Endothelial cell of umbilical vein (primary cell): ENCODE measurements at regions not wholly inside any gene's neighbourhood (a gene's known extent, or its start where the extent isn't known, plus 50 kb on each side); places are given as distances from the start of the nearest gene placed in this dataset.

Source experiments
- BruUV-seq: library from RNA; stranded (reverse); fragments of 400-500 nt; replicated peaks from 2 replicates; lab custom pipeline; 2021; lab: Mats Ljungman, UMichigan
- CTCF ChIA-PET: fragments of 300-600, 350-600 bp; sonication (Branson Sonifier 250); formaldehyde crosslinking; loops from one replicate; lab custom pipeline; 2021; ENCODE audit warnings: antibody characterized with exemption, inconsistent platforms; lab: Charles Lee
- POLR2A ChIA-PET: fragments of 300-600, 350-600 bp; sonication (Branson Sonifier 250); formaldehyde crosslinking; loops from one replicate; lab custom pipeline; 2021; ENCODE audit warnings: antibody characterized with exemption, inconsistent platforms; lab: Charles Lee
- DNase-seq: peaks from one replicate; pipeline ENCODE4 v3.0.0-alpha.2; 2011; ENCODE audit warnings: low read depth, low spot score
- FAIRE-seq: peaks from 2 replicates; lab custom pipeline; 2011; peaks lifted over from hg19 to GRCh38; lab: Jason Lieb, UNC
- H2AFZ ChIP-seq: 2 replicates; pipeline ENCODE4 v1.6.0; 2012; ENCODE audit warnings: low read depth, low read length, control low read depth, inconsistent platforms
- H3K27ac ChIP-seq: 2 replicates; pipeline ENCODE4 v1.5.1; 2011; ENCODE audit warnings: low read depth, mild to moderate bottlenecking, control low read depth, low read length, moderate library complexity; ENCODE audit not compliant: insufficient read depth
- H3K27me3 ChIP-seq, 2 experiments: 2 replicates each; pipeline versions ENCODE4 v1.6.0 to v1.6.1; 2011; ENCODE audit warnings: low read length in 2 of 2, mixed read lengths in 1 of 2; ENCODE audit not compliant: control insufficient read depth in 2 of 2, insufficient read depth in 2 of 2
- H3K36me3 ChIP-seq, 2 experiments: 2 replicates in 1 of 2; 3 replicates in 1 of 2; pipeline ENCODE4 v1.5.1; 2011; ENCODE audit warnings: low read length in 2 of 2, mild to moderate bottlenecking in 1 of 2, moderate library complexity in 1 of 2; ENCODE audit not compliant: control insufficient read depth in 2 of 2, insufficient read depth in 2 of 2; ENCODE audit errors: extremely low read depth in 1 of 2
- H3K4me1 ChIP-seq: 3 replicates; pipeline ENCODE4 v1.5.1; 2011; ENCODE audit warnings: mild to moderate bottlenecking, low read length; ENCODE audit not compliant: control insufficient read depth, insufficient read depth; ENCODE audit errors: extremely low read depth
- H3K4me2 ChIP-seq: 2 replicates; pipeline ENCODE4 v1.6.1; 2011; ENCODE audit warnings: low read length, control low read depth, mixed read lengths; ENCODE audit not compliant: insufficient read depth
- H3K4me3 ChIP-seq, 3 experiments: fragments of 200-600 bp in 1 of 3; sonication (generic), shearing (Covaris generic) in 1 of 3; replicated peaks in 1 of 3; 2 replicates each; pipeline ENCODE4 v1.5.1; 2011 to 2016; ENCODE audit warnings: control low read depth in 3 of 3, low read length in 3 of 3, mild to moderate bottlenecking in 2 of 3, inconsistent platforms in 1 of 3, low read depth in 1 of 3, moderate library complexity in 1 of 3; ENCODE audit not compliant: insufficient read depth in 1 of 3
- H3K79me2 ChIP-seq: 2 replicates; pipeline ENCODE4 v1.6.0; 2012; ENCODE audit warnings: low read length, inconsistent platforms; ENCODE audit not compliant: control insufficient read depth, insufficient read depth
- H3K9ac ChIP-seq: replicated peaks from 2 replicates; pipeline ENCODE3; 2011; ENCODE audit warnings: low read length, control low read depth; ENCODE audit not compliant: insufficient read depth; ENCODE audit errors: extremely low read depth
- H3K9me1 ChIP-seq: replicated peaks from 3 replicates; pipeline ENCODE4 v1.6.0; 2011; ENCODE audit warnings: mild to moderate bottlenecking, low read length; ENCODE audit not compliant: control insufficient read depth, insufficient read depth; ENCODE audit errors: extremely low read depth
- H3K9me3 ChIP-seq: replicated peaks from 2 replicates; pipeline ENCODE4 v1.5.1; 2012; ENCODE audit warnings: low read length, inconsistent platforms; ENCODE audit not compliant: control insufficient read depth, insufficient read depth
- H4K20me1 ChIP-seq: replicated peaks from 2 replicates; pipeline ENCODE3; 2011; ENCODE audit warnings: mild to moderate bottlenecking, low read length; ENCODE audit not compliant: control insufficient read depth, insufficient read depth; ENCODE audit errors: extremely low read depth
- CTCF ChIP-seq, 2 donors: IDR thresholded peaks; 1 replicate in 1 of 2; 2 replicates in 1 of 2; pipeline ENCODE4 v1.5.1; 2011; ENCODE audit warnings: low read length in 2 of 2, mild to moderate bottlenecking in 2 of 2, moderate library complexity in 2 of 2, control low read depth in 1 of 2, inconsistent platforms in 1 of 2, low read depth in 1 of 2; ENCODE audit not compliant: insufficient read depth in 1 of 2; ENCODE audit errors: extremely low read depth in 1 of 2
- EZH2 ChIP-seq: IDR thresholded peaks from 2 replicates; pipeline ENCODE4 v1.6.1; 2012; ENCODE audit warnings: borderline replicate concordance, low read depth, mild to moderate bottlenecking, moderate library complexity, low read length, inconsistent platforms; ENCODE audit not compliant: severe bottlenecking
- FOS ChIP-seq: IDR thresholded peaks from 2 replicates; pipeline ENCODE4 v1.6.1; 2011; ENCODE audit warnings: mild to moderate bottlenecking, low read length, moderate library complexity, borderline replicate concordance; ENCODE audit not compliant: insufficient read depth
- GATA2 ChIP-seq: IDR thresholded peaks from 2 replicates; pipeline ENCODE4 v1.7.0; 2011; ENCODE audit warnings: low read depth, mild to moderate bottlenecking, moderate library complexity, mixed read lengths, low read length; ENCODE audit not compliant: insufficient read length, insufficient read depth
- JUN ChIP-seq: IDR thresholded peaks from 2 replicates; pipeline ENCODE4 v1.6.1; 2011; ENCODE audit warnings: borderline replicate concordance, low read depth; ENCODE audit not compliant: insufficient read length, insufficient read depth
- MAX ChIP-seq: IDR thresholded peaks from 2 replicates; pipeline ENCODE4 v1.6.1; 2011; ENCODE audit not compliant: insufficient read depth, insufficient read length
- MYC ChIP-seq: IDR thresholded peaks from one replicate; pipeline ENCODE4 v1.6.1; 2011; ENCODE audit warnings: mild to moderate bottlenecking, low read depth, low read length
- POLR2A ChIP-seq: IDR thresholded peaks from 2 replicates; pipeline ENCODE4 v1.6.1; 2012; ENCODE audit warnings: low read depth, mild to moderate bottlenecking, control low read depth, low read length
- POLR2AphosphoS5 ChIP-seq: IDR thresholded peaks from 2 replicates; pipeline ENCODE4 v1.6.1; 2012; ENCODE audit warnings: low read depth, mild to moderate bottlenecking, control low read depth, low read length, moderate library complexity; ENCODE audit not compliant: insufficient read depth
- dilution Hi-C: fragments of 300-500 bp; cut with MboI; formaldehyde crosslinking; loops from one replicate; pipeline ENCODE4 v1.15.0; 2019; ENCODE audit warnings: low sequenced_read_pairs; ENCODE audit not compliant: extremely low pct_ligation_motif_present
- intact Hi-C: fragments of 100-400 bp; cut with micrococcal nuclease; formaldehyde crosslinking; loops from one replicate; pipeline ENCODE4 v1.10.0; 2022

- no peak overlapping the region for H3K9ac ChIP-seq
- DNase-seq (peak; percentile 1), FAIRE-seq (no peak)
- BruUV-seq, result no TSS peak
- H3K27ac ChIP-seq, result no peak overlapping the region
- H3K9me3 ChIP-seq, result no peaks in the 10 kb centered on the region
- CTCF ChIA-PET, result no interaction called here
- dilution Hi-C loops, result no loop called here
- no peaks in the 10 kb centered on the region for H3K79me2 ChIP-seq
- POLR2A ChIA-PET, result no interaction called here
- H3K4me3 ChIP-seq, result no peak overlapping the region
- H4K20me1 ChIP-seq, result no peaks in the 10 kb centered on the region
- no peaks in the 10 kb centered on the region for H3K27me3 ChIP-seq
- TF ChIP-seq CTCF (IDR thresholded peaks at IDR 0.05; ENCODE audit: extremely low read depth in 1 of 2, insufficient read depth in 1 of 2, low read depth in 1 of 2, low read length in 2 of 2) (no peak), MAX (no peak), FOS (no peak), MYC (no peak), GATA2 (no peak), JUN (no peak), EZH2 (no peak), POLR2AphosphoS5 (no peak), POLR2A (no peak)
- H2AFZ ChIP-seq, result no peak overlapping the region
- H3K4me2 ChIP-seq, result no peak overlapping the region
- intact Hi-C loops, result no loop called here
- H3K36me3 ChIP-seq, result no peaks in the 10 kb centered on the region
- H3K9me1 ChIP-seq, result no peaks in the 10 kb centered on the region
- H3K4me1 ChIP-seq, result no peaks in the 10 kb centered on the region
These were observed 210.4 kb downstream of the MID1IP1 start for GRCh38 chrX:39011454-39012221.
